GM12873 (cell line): ENCODE measurements at regions not wholly inside any gene's neighbourhood (a gene's known extent, or its start where the extent isn't known, plus 50 kb on each side); places are given as distances from the start of the nearest gene placed in this dataset.

ENCODE experiments used
- TF ChIP-seq, protein P1 (sequence below): IDR thresholded peaks from 2 replicates; pipeline ENCODE4 v1.5.1; 2012; ENCODE audit warnings: low read depth, mild to moderate bottlenecking, moderate library complexity, low read length, control low read depth; ENCODE audit not compliant: insufficient read depth; ENCODE audit errors: missing control alignments

GRCh38 chr7:94252124-94252523 lies 142.6 kb upstream of the COL1A2 start:
- TF ChIP-seq, protein P1, sequence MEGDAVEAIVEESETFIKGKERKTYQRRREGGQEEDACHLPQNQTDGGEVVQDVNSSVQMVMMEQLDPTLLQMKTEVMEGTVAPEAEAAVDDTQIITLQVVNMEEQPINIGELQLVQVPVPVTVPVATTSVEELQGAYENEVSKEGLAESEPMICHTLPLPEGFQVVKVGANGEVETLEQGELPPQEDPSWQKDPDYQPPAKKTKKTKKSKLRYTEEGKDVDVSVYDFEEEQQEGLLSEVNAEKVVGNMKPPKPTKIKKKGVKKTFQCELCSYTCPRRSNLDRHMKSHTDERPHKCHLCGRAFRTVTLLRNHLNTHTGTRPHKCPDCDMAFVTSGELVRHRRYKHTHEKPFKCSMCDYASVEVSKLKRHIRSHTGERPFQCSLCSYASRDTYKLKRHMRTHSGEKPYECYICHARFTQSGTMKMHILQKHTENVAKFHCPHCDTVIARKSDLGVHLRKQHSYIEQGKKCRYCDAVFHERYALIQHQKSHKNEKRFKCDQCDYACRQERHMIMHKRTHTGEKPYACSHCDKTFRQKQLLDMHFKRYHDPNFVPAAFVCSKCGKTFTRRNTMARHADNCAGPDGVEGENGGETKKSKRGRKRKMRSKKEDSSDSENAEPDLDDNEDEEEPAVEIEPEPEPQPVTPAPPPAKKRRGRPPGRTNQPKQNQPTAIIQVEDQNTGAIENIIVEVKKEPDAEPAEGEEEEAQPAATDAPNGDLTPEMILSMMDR = no peak

DNA sequence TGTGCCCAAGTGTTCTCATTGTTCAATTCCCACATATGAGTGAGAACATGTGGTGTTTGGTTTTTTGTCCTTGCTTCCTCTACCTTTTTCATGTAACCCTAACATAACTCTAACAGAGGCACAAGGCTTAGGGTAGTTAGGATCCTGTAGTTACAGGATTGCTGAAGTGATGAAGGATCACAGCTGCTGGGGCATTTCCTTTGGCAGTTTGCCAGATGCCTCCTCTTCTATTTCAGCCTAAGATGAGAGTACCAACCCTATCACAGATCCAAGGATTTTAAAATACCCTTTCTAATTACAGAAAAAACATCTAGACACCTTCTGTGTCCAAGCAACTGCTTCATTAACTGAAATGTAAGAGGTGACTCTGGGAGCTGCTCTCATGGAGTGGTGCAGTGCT lies 141.7 kb upstream of the COL1A2 start:
- TF ChIP-seq, protein P1 = no peak

- TF ChIP-seq, protein P1 = no peak
These were observed 141.0 kb upstream of the COL1A2 start for GRCh38 chr7:94253686-94254085.

GRCh38 chr7:94258418-94259300 lies 136.0 kb upstream of the COL1A2 start:
- TF ChIP-seq, protein P1 = no peak

- TF ChIP-seq, protein P1 = no peak
These were observed 133.6 kb upstream of the COL1A2 start for GRCh38 chr7:94261067-94261466.

- TF ChIP-seq, protein P1 = no peak
These were observed 129.9 kb upstream of the COL1A2 start for GRCh38 chr7:94264756-94265155.

DNA sequence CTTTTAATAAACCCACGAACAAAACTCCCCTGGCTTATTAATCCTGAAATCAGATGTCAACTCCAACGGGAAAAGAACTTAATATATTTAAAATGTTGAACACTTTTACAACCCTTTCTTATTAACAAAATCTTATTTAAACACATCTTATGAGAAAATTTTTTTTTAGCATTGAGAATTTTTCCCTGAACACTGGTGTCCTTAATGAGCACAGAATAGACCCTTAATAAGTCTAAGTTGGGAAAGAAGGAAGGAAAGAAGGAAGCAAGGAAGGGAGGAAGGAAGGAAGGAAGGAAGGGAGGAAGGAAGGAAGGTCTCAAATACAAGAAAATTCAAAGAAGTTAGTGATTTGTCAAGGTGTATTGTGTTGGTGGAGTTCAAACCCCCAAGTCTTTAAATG lies 129.2 kb upstream of the COL1A2 start:
- TF ChIP-seq, protein P1 = no peak
